ENCODE measurements at regions not wholly inside any gene's neighbourhood (a gene's known extent, or its start where the extent isn't known, plus 50 kb on each side); places are given as distances from the start of the nearest gene placed in this dataset.

DNA sequence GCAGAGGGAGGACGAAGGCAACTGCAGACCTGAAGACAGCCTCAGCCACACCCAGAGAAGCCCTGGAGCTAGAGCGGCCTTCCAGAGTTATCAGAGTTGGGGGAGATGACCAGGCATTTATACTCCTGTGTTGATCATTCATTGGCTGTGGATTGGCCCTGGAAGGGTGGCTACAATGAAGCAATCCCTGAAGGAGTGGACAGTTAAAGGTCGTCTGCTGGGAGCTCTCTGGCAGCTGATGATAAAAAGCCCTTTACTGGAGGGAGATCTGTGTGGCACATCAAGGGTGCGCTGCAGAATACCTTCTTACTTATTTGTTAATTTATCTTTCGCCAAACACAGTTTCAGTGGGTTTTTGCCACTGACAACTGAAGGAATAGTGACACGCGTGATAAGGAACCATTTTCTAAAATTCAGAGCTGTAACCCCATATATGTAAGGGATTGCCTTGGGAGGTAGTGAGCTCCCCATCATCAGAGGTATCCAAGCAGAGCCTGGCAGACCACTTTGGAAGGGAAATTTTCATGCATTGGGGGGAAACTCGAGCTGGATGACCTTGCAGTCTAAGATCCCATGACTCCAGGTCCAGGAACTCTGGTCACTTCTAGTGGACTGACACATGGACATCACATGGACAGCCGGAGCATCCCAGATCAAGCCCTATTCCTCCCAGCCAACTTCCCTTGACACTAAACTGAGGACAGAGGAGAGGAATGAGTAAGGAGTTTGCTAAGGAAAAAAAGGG, 126.4 kb upstream of the GADD45A start:
- no peak for DNase-seq (ENCODE audit: low read depth)
- no peak overlapping the region for H3K4me3 ChIP-seq (ENCODE audit: low read depth, low read length)
- TF ChIP-seq, protein P1, sequence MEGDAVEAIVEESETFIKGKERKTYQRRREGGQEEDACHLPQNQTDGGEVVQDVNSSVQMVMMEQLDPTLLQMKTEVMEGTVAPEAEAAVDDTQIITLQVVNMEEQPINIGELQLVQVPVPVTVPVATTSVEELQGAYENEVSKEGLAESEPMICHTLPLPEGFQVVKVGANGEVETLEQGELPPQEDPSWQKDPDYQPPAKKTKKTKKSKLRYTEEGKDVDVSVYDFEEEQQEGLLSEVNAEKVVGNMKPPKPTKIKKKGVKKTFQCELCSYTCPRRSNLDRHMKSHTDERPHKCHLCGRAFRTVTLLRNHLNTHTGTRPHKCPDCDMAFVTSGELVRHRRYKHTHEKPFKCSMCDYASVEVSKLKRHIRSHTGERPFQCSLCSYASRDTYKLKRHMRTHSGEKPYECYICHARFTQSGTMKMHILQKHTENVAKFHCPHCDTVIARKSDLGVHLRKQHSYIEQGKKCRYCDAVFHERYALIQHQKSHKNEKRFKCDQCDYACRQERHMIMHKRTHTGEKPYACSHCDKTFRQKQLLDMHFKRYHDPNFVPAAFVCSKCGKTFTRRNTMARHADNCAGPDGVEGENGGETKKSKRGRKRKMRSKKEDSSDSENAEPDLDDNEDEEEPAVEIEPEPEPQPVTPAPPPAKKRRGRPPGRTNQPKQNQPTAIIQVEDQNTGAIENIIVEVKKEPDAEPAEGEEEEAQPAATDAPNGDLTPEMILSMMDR (IDR thresholded peaks at IDR 0.05; ENCODE audit: low read depth, low read length), result no peak
- TF ChIP-seq MYC (IDR thresholded peaks at IDR 0.05; ENCODE audit: low read depth, low read length) (no peak), POLR2A (IDR thresholded peaks at IDR 0.05; ENCODE audit: extremely low read depth, insufficient read length) (no peak)
- TF ChIP-seq, protein P2, sequence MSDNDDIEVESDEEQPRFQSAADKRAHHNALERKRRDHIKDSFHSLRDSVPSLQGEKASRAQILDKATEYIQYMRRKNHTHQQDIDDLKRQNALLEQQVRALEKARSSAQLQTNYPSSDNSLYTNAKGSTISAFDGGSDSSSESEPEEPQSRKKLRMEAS (IDR thresholded peaks at IDR 0.05; ENCODE audit: low read depth, low read length), result no peak

DNA sequence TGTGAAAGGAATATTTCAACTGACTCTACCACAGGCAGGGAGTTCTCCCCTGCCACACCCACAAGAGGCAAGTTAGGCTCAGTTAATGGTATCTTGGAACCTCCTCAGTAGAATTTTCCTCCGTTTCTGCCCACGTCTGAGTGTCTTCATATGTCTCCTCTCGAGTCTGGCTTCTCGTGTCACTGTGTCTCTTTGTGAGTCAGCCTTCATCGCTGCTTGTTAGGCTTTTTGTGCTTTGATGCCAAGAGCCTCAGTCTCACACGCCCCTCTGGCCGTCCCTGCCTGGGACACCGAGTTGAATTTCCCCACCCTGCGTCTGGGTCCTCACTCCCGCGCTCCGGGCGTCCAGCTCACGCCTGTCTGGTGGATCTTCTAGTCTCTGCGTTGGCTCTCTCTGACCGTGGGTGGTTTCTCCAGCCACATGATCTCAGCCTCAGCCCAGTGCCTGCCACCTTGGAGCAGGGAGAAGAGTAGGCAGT, 125.7 kb upstream of the GADD45A start:
- DNase-seq (ENCODE audit: low read depth), result no peak
- H3K4me3 ChIP-seq (ENCODE audit: low read depth, low read length), result no peak overlapping the region
- TF ChIP-seq MYC (IDR thresholded peaks at IDR 0.05; ENCODE audit: low read depth, low read length) (no peak), POLR2A (IDR thresholded peaks at IDR 0.05; ENCODE audit: extremely low read depth, insufficient read length) (no peak)
- TF ChIP-seq, protein P1 (IDR thresholded peaks at IDR 0.05; ENCODE audit: low read depth, low read length), result no peak
- TF ChIP-seq, protein P2 (IDR thresholded peaks at IDR 0.05; ENCODE audit: low read depth, low read length), result no peak

DNA sequence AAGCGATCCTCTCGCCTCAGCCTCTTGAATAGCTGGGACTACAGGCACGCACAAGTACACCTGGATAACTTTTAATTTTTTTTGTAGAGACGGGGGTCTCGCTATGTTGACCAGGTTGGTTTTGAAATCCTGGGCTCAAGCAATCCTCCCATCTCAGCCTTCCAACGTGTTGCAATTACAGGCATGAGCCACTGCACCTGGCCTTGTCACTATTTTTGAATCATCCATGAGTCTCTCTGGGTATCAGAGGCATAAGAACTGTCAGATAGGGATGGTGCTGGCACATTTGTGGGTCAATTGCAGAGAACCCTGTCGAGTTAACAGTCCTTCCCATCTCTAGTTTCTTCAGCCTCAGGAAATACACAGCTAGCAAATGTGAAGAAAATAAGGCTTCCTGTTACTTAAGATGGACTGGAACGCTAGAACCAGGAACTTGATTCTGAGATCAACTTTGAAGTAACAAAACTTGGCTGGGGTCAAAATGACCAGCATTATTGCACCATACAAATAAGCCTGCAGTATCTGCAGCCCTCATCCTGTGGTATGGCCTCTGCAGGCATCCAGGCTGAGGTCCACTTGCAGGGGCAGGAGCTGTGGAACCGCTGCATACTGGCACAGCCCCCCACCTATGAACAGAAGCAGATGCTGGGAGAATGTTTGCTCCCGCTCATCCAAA, 124.3 kb upstream of the GADD45A start:
- no peak overlapping the region for H3K4me3 ChIP-seq (ENCODE audit: low read depth, low read length)
- DNase-seq (ENCODE audit: low read depth), result no peak
- TF ChIP-seq, protein P2 (IDR thresholded peaks at IDR 0.05; ENCODE audit: low read depth, low read length), result no peak
- TF ChIP-seq POLR2A (IDR thresholded peaks at IDR 0.05; ENCODE audit: extremely low read depth, insufficient read length) (no peak), MYC (IDR thresholded peaks at IDR 0.05; ENCODE audit: low read depth, low read length) (no peak)
- TF ChIP-seq, protein P1 (IDR thresholded peaks at IDR 0.05; ENCODE audit: low read depth, low read length), result no peak

DNA sequence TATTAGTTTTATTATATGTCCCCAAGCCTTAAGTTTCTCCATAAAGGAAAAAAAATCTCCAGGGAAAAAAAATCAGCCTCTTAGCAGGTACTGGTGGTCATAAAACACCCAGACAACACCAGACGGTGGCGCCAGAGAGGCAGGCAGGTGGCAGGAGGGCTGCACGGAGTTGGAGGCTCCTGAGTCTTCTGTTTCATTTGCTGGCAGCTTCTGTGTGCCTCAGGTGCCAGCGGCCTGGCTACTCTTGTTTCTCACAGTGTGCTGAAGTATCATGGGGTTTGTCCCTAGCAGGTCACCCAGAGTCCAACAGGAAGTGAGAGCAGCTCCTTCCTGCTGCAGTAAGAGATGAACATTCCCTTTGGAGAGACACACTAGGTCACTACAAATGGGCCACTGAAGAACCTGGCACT, 123.3 kb upstream of the GADD45A start:
- no peak overlapping the region for H3K4me3 ChIP-seq (ENCODE audit: low read depth, low read length)
- TF ChIP-seq MYC (IDR thresholded peaks at IDR 0.05; ENCODE audit: low read depth, low read length) (0 out of 2 replicates have a peak, but pooled peaks have one; percentile 32), POLR2A (IDR thresholded peaks at IDR 0.05; ENCODE audit: extremely low read depth, insufficient read length) (no peak)
- TF ChIP-seq, protein P1 (IDR thresholded peaks at IDR 0.05; ENCODE audit: low read depth, low read length), result peak; percentile 79
- TF ChIP-seq, protein P2 (IDR thresholded peaks at IDR 0.05; ENCODE audit: low read depth, low read length), result peak; percentile 51
- peak; percentile 73 for DNase-seq (ENCODE audit: low read depth)

DNA sequence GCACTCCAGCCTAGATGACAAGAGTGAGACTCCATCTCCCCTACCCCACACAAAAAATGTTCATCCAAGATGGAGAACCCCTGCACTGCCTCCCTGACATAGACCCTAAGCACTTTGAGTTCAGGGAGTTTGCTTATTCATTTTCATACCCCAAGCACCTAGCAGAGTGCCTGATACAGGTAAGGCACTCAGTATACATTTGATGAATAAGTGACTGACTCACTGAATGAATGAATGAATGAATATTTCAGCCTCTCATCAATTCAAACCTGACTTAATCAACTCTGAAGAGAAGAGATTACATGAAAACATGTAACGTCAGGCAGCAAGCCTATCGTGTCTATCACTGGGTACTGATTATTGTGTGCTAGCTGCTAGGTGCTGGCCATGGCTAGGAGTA, 121.3 kb upstream of the GADD45A start:
- H3K4me3 ChIP-seq (ENCODE audit: low read depth, low read length), result no peak overlapping the region
- TF ChIP-seq MYC (IDR thresholded peaks at IDR 0.05; ENCODE audit: low read depth, low read length), result no peak
- TF ChIP-seq, protein P2 (IDR thresholded peaks at IDR 0.05; ENCODE audit: low read depth, low read length), result no peak
- no peak for TF ChIP-seq POLR2A (IDR thresholded peaks at IDR 0.05; ENCODE audit: extremely low read depth, insufficient read length)
- TF ChIP-seq, protein P1 (IDR thresholded peaks at IDR 0.05; ENCODE audit: low read depth, low read length), result no peak
- DNase-seq (ENCODE audit: low read depth), result no peak
